Astrocyte of the cerebellum (primary cell): ENCODE measurements at regions not wholly inside any gene's neighbourhood (a gene's known extent, or its start where the extent isn't known, plus 50 kb on each side); places are given as distances from the start of the nearest gene placed in this dataset.

Source experiments
- DNase-seq: peaks from one replicate; pipeline ENCODE4 v3.0.0-alpha.2; 2011; ENCODE audit warnings: low read depth
- H3K4me3 ChIP-seq: 2 replicates; pipeline ENCODE4 v1.5.1; 2011; ENCODE audit warnings: mild to moderate bottlenecking, low read depth, low read length, moderate library complexity
- CTCF ChIP-seq: IDR thresholded peaks from 2 replicates; pipeline ENCODE4 v1.5.1; 2012; ENCODE audit warnings: low read length, low read depth, moderate library complexity, mild to moderate bottlenecking; ENCODE audit errors: missing control alignments
- in situ Hi-C: cut with HindIII; loops from 2 replicates; pipeline ENCODE4 v1.10.0; 2017; ENCODE audit warnings: low sequenced_read_pairs

- no peak overlapping the region for H3K4me3 ChIP-seq
- in situ Hi-C loops = no loop called here
- no peak for DNase-seq
- no peak for TF ChIP-seq CTCF
Observed at GRCh38 chr1:193489191-193489590, 302.8 kb upstream of the B3GALT2 start.

- DNase-seq = no peak
- H3K4me3 ChIP-seq = no peak overlapping the region
- TF ChIP-seq CTCF = no peak
- in situ Hi-C loops = no loop called here
Observed at GRCh38 chr1:193487722-193488121, 301.3 kb upstream of the B3GALT2 start.

DNA sequence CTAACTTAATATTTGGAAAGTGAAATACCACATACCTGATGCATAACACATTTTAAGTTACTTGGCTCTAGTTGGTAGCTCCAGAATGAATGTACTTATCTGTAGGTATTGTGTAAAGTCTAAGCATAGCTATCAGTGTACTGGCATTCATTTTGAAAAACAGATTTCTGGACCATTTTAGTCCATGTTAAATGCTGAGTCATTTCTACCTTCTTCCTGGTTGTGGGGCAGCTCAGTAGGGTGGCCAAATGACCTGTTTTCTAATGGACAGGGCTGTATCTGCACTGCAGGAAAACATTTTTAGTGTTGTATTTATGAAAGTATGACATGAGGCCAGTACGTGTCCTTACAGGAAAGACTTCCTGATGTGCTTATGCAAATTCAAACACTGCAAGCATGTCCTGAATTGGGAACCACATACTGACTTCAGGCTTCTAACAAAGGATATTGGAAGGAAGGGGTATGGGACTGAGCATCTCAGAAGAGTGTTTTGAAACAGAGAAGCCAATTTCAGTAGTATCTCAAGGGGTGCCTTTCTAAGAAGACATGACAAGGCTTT is 300.3 kb upstream of the B3GALT2 start:
- in situ Hi-C loops = no loop called here
- no peak overlapping the region for H3K4me3 ChIP-seq
- TF ChIP-seq CTCF = no peak
- no peak for DNase-seq

DNA sequence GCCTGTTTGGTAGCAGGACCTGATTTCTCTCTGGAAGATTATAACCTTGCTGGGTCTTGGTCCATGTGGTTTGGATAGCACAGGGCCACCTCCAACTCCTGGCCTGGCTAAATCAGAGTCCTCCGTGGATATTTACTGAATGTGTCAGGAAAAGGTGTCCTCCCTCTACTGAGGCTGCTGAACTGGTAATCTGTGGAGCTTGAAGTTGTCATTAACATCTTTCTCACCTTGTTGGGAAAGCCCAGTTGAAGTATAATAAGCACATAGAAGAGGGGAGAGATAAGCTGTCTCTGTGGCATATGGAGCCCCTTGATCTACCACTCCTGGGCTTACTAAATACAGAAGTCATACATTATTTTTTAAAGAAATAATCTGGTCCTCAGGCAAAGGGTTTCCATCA is 294.3 kb upstream of the B3GALT2 start:
- no peak for TF ChIP-seq CTCF
- in situ Hi-C loops = no loop called here
- no peak overlapping the region for H3K4me3 ChIP-seq
- DNase-seq = no peak

- in situ Hi-C loops = no loop called here
- TF ChIP-seq CTCF = no peak
- no peak overlapping the region for H3K4me3 ChIP-seq
- DNase-seq = no peak
Observed at GRCh38 chr1:193479187-193479586, 292.8 kb upstream of the B3GALT2 start.

DNA sequence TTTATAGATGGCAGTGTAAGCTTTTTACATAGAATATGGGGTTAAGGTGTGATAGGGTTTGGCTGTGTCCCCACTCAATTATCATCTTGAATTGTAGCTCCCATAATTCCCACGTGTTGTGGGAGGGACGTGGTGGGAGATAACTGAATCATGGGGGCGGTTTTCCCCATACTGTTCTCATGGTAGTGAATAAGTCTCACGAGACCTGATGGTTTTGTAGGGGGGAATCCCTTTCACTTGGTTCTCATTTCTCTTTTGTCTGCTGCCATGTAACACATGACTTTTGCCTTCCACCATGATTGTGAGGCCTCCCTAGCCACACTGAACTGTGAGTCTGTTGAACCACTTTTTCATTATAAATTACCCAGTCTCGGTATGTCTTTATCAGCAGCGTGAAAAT is 290.3 kb upstream of the B3GALT2 start:
- no peak for DNase-seq
- in situ Hi-C loops = no loop called here
- H3K4me3 ChIP-seq = no peak overlapping the region
- TF ChIP-seq CTCF = no peak

- in situ Hi-C loops = no loop called here
- H3K4me3 ChIP-seq = no peak overlapping the region
- no peak for TF ChIP-seq CTCF
- DNase-seq = no peak
Observed at GRCh38 chr1:193473932-193474331, 287.5 kb upstream of the B3GALT2 start.
